Fibroblast of pulmonary artery (primary cell): ENCODE measurements at regions not wholly inside any gene's neighbourhood (a gene's known extent, or its start where the extent isn't known, plus 50 kb on each side); places are given as distances from the start of the nearest gene placed in this dataset.

Source experiments
- DNase-seq: peaks from one replicate; pipeline ENCODE4 v3.0.0-alpha.2; 2010; ENCODE audit warnings: low read depth
- H3K4me3 ChIP-seq: replicated peaks from 2 replicates; pipeline ENCODE4 v1.5.1; 2011; ENCODE audit warnings: low read depth, mild to moderate bottlenecking, control low read depth, low read length, moderate library complexity
- CTCF ChIP-seq: IDR thresholded peaks from 2 replicates; pipeline ENCODE4 v1.5.1; 2011; ENCODE audit warnings: mild to moderate bottlenecking, control low read depth, low read length, inconsistent platforms; ENCODE audit errors: missing control alignments

- no peak for TF ChIP-seq CTCF
- H3K4me3 ChIP-seq = no peak overlapping the region
- no peak for DNase-seq
These were observed 145.6 kb upstream of the LYSMD4 start for GRCh38 chr15:99878835-99879234.

GRCh38 chr15:99873451-99873850, 140.2 kb upstream of the LYSMD4 start:
- no peak overlapping the region for H3K4me3 ChIP-seq
- no peak for DNase-seq
- no peak for TF ChIP-seq CTCF

- H3K4me3 ChIP-seq = no peak overlapping the region
- TF ChIP-seq CTCF = no peak
- no peak for DNase-seq
These were observed 130.4 kb upstream of the LYSMD4 start for GRCh38 chr15:99863550-99864198.

- no peak for TF ChIP-seq CTCF
- H3K4me3 ChIP-seq = no peak overlapping the region
- DNase-seq = no peak
These were observed 124.6 kb upstream of the LYSMD4 start for GRCh38 chr15:99857836-99858235.

GRCh38 chr15:99850517-99850916, 117.3 kb upstream of the LYSMD4 start:
- no peak for TF ChIP-seq CTCF
- no peak overlapping the region for H3K4me3 ChIP-seq
- no peak for DNase-seq

- no peak for TF ChIP-seq CTCF
- H3K4me3 ChIP-seq = no peak overlapping the region
- peak; percentile 60 for DNase-seq
These were observed 111.8 kb upstream of the LYSMD4 start for GRCh38 chr15:99845009-99845408.

- DNase-seq = no peak
- H3K4me3 ChIP-seq = no peak overlapping the region
- TF ChIP-seq CTCF = no peak
These were observed 110.9 kb upstream of the LYSMD4 start for GRCh38 chr15:99844150-99844549.
